NCI-H748 treated with DMSO at 0.1 percent for 48 hours (cell line): ENCODE measurements at regions not wholly inside any gene's neighbourhood (a gene's known extent, or its start where the extent isn't known, plus 50 kb on each side); places are given as distances from the start of the nearest gene placed in this dataset.
"Not testable (repeated sequence)": the region's sequence is repeated elsewhere in the genome, so short reads cannot be mapped to it uniquely, and the experiment has no call there.

ENCODE experiments used
- DNase-seq: peaks from one replicate; lab custom pipeline; 2025; lab: John Stamatoyannopoulos, UW

GRCh38 chr15:67945951-67946700, 106.3 kb upstream of the RNU6-1 start:
- DNase-seq = no peak

GRCh38 chr15:67946701-67947100, 106.9 kb upstream of the RNU6-1 start:
- DNase-seq = no peak

GRCh38 chr15:67947254-67948039, 106.7 kb upstream of the PIAS1 start:
- no peak for DNase-seq

- DNase-seq = no peak
Observed at GRCh38 chr15:67948215-67948614, 105.9 kb upstream of the PIAS1 start.

GRCh38 chr15:67951187-67951586, 102.9 kb upstream of the PIAS1 start:
- DNase-seq = not testable (repeated sequence)

- DNase-seq = no peak
Observed at GRCh38 chr15:67953299-67953698, 100.8 kb upstream of the PIAS1 start.

- DNase-seq = no peak
Observed at GRCh38 chr15:67955252-67955651, 98.9 kb upstream of the PIAS1 start.

GRCh38 chr15:67957435-67958132, 96.5 kb upstream of the PIAS1 start:
- no peak for DNase-seq

- DNase-seq = peak; percentile 57
Observed at GRCh38 chr15:67967871-67968431, 86.2 kb upstream of the PIAS1 start.

- no peak for DNase-seq
Observed at GRCh38 chr15:67968564-67968963, 85.6 kb upstream of the PIAS1 start.

GRCh38 chr15:67968966-67969365, 85.1 kb upstream of the PIAS1 start:
- DNase-seq = no peak

- no peak for DNase-seq
Observed at GRCh38 chr15:67969892-67970291, 84.2 kb upstream of the PIAS1 start.

GRCh38 chr15:67972377-67972776, 81.7 kb upstream of the PIAS1 start:
- no peak for DNase-seq

GRCh38 chr15:67973846-67974245, 80.3 kb upstream of the PIAS1 start:
- DNase-seq = no peak

GRCh38 chr15:67976506-67977073, 77.5 kb upstream of the PIAS1 start:
- no peak for DNase-seq

- DNase-seq = no peak
Observed at GRCh38 chr15:67977414-67978089, 76.6 kb upstream of the PIAS1 start.

- DNase-seq = no peak
Observed at GRCh38 chr15:67979281-67979680, 74.8 kb upstream of the PIAS1 start.

- DNase-seq = no peak
Observed at GRCh38 chr15:67980171-67980570, 73.9 kb upstream of the PIAS1 start.

GRCh38 chr15:67980773-67981685, 73.1 kb upstream of the PIAS1 start:
- DNase-seq = no peak

- DNase-seq = no peak
Observed at GRCh38 chr15:67981848-67982247, 72.3 kb upstream of the PIAS1 start.
